ENCODE measurements at regions not wholly inside any gene's neighbourhood (a gene's known extent, or its start where the extent isn't known, plus 50 kb on each side); places are given as distances from the start of the nearest gene placed in this dataset.

DNA sequence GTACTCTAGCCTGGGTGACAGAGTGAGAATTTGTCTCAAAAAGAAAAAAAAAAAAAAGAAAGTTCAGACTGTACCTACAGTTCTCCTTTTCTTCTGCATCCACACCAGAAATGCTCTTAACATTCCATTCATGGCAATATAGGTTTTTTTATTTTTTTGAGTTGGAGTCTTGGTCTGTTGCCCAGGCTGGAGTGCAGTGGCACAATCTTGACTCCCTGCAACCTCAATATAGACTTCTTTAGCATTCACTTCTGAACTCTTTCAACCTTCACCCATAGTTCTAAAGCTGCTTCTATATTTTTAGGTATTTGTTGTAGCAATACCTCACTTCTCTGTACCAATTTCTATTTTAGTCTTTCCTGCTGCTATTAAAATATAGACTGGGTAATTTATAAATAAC lies 1095.7 kb downstream of the FLRT2 start:
- Histone ChIP-seq H3K4me3 (replicated peaks; ENCODE audit: low read depth, low read length) (no peak overlapping the region), H3K27me3 (replicated peaks; ENCODE audit: control insufficient read depth, insufficient read depth, low read length) (no peaks in the 10 kb centered on the region), H3K36me3 (ENCODE audit: control insufficient read depth, insufficient read depth, low read length) (no peaks in the 10 kb centered on the region)
- TF ChIP-seq, protein P1, sequence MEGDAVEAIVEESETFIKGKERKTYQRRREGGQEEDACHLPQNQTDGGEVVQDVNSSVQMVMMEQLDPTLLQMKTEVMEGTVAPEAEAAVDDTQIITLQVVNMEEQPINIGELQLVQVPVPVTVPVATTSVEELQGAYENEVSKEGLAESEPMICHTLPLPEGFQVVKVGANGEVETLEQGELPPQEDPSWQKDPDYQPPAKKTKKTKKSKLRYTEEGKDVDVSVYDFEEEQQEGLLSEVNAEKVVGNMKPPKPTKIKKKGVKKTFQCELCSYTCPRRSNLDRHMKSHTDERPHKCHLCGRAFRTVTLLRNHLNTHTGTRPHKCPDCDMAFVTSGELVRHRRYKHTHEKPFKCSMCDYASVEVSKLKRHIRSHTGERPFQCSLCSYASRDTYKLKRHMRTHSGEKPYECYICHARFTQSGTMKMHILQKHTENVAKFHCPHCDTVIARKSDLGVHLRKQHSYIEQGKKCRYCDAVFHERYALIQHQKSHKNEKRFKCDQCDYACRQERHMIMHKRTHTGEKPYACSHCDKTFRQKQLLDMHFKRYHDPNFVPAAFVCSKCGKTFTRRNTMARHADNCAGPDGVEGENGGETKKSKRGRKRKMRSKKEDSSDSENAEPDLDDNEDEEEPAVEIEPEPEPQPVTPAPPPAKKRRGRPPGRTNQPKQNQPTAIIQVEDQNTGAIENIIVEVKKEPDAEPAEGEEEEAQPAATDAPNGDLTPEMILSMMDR (IDR thresholded peaks at IDR 0.05; ENCODE audit: insufficient read depth, low read length, poor library complexity, severe bottlenecking), result no peak
- no peak for DNase-seq (ENCODE audit: extremely low read depth, insufficient read length)

DNA sequence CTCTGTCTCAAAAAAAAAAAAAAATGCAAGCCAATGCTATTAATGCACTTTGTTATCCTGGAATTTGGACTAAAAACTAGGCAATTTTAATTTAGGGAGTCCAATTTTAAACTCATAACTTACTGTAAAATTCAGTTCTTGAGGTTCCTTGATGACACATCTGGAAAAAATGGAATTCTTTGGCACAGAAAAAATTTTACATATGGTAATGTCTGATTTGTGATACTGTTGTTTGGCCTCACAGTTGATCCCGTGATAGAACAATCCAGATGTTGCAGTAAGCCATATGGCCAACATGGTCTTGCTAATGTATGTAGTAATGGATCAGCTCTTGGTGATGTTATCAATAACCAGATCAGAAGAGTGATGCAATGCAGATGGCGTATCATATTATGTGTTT lies 1089.8 kb downstream of the FLRT2 start:
- no peak for DNase-seq (ENCODE audit: extremely low read depth, insufficient read length)
- TF ChIP-seq, protein P1 (IDR thresholded peaks at IDR 0.05; ENCODE audit: insufficient read depth, low read length, poor library complexity, severe bottlenecking), result no peak
- H3K27me3 ChIP-seq (replicated peaks; ENCODE audit: control insufficient read depth, insufficient read depth, low read length), result no peaks in the 10 kb centered on the region
- H3K36me3 ChIP-seq (ENCODE audit: control insufficient read depth, insufficient read depth, low read length), result no peaks in the 10 kb centered on the region
- no peak overlapping the region for H3K4me3 ChIP-seq (replicated peaks; ENCODE audit: low read depth, low read length)

DNA sequence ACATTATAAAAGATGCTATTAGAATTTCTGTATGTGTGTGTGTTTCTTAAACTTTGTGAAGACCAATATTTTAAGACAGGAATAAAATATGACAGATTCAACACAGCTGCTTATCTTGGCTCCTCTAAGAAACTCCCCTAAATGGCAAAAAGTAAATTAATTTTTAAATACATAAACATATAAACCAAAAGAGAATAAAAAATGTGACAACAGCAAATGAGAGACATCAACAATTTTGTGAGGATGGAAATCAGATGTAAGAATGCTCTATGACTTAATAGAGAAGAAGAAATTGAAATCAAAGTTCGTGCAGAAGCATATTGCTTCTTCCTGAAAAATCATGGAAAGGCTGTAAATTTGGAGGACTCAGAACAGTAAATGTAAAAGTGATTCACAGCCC lies 1083.8 kb downstream of the FLRT2 start:
- no peak for DNase-seq (ENCODE audit: extremely low read depth, insufficient read length)
- Histone ChIP-seq H3K27me3 (replicated peaks; ENCODE audit: control insufficient read depth, insufficient read depth, low read length) (no peaks in the 10 kb centered on the region), H3K36me3 (ENCODE audit: control insufficient read depth, insufficient read depth, low read length) (no peaks in the 10 kb centered on the region), H3K4me3 (replicated peaks; ENCODE audit: low read depth, low read length) (no peak overlapping the region)
- TF ChIP-seq, protein P1 (IDR thresholded peaks at IDR 0.05; ENCODE audit: insufficient read depth, low read length, poor library complexity, severe bottlenecking), result no peak

DNA sequence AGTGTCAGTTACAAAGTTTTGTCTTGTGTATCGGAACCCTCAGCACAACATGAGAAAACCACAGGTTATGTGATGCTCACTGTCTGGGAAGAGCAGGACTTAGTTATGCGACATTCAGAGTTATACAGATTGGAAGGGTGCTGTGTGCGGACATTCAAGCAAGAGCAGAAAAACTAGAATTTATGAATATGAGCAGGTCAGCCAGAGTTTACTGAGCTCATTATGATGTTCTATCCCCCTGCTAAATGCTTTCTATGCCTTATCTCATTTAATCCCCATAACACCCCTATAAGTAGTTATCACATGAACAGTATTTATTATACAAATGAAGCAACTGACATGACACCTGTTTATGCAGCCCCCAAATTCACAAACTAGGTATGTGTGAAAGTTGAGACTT lies 1083.2 kb downstream of the FLRT2 start:
- TF ChIP-seq, protein P1 (IDR thresholded peaks at IDR 0.05; ENCODE audit: insufficient read depth, low read length, poor library complexity, severe bottlenecking), result no peak
- H3K27me3 ChIP-seq (replicated peaks; ENCODE audit: control insufficient read depth, insufficient read depth, low read length), result no peaks in the 10 kb centered on the region
- H3K4me3 ChIP-seq (replicated peaks; ENCODE audit: low read depth, low read length), result no peak overlapping the region
- DNase-seq (ENCODE audit: extremely low read depth, insufficient read length), result no peak
- H3K36me3 ChIP-seq (ENCODE audit: control insufficient read depth, insufficient read depth, low read length), result no peaks in the 10 kb centered on the region

DNA sequence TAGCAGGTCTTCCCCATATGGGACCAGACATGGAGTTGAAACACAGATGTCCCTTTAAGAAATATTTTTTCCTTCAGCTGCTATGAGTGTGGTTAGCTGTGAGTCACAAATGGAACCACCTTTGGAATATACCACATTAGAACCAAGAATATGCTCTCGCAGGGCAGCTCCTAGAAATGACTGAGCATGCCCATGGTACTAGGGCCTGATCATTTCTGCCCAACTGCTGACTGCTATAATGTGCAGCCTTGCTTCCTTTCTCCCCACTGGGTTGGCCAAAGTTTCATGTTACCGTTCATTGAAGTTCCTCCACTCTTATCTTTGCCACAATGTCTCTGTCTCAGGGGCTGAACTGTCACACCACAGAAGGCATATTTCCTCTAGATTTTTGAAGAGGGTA lies 1074.6 kb downstream of the FLRT2 start:
- no peaks in the 10 kb centered on the region for H3K36me3 ChIP-seq (ENCODE audit: control insufficient read depth, insufficient read depth, low read length)
- TF ChIP-seq, protein P1 (IDR thresholded peaks at IDR 0.05; ENCODE audit: insufficient read depth, low read length, poor library complexity, severe bottlenecking), result no peak
- no peak for DNase-seq (ENCODE audit: extremely low read depth, insufficient read length)
- H3K4me3 ChIP-seq (replicated peaks; ENCODE audit: low read depth, low read length), result no peak overlapping the region
- H3K27me3 ChIP-seq (replicated peaks; ENCODE audit: control insufficient read depth, insufficient read depth, low read length), result no peaks in the 10 kb centered on the region

DNA sequence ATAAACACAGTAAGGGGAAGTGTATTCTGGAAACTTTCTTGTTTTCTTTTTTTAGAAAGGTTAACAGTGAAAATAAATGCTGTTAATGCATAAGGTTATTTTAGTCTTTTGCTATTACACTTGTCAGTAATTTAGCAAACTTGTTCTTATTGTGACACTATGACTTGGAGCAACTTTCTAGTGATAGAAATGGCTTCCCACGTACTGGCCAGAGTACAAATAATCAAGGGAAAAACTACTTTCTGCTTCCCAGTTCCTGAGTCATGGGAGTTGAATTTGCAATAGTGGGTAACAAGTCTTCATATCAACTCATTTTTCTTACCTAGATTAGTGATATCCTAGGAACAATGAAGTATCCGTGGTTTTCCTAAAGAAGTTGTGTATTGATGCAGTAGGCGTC lies 1072.3 kb downstream of the FLRT2 start:
- TF ChIP-seq, protein P1 (IDR thresholded peaks at IDR 0.05; ENCODE audit: insufficient read depth, low read length, poor library complexity, severe bottlenecking), result no peak
- Histone ChIP-seq H3K4me3 (replicated peaks; ENCODE audit: low read depth, low read length) (no peak overlapping the region), H3K36me3 (ENCODE audit: control insufficient read depth, insufficient read depth, low read length) (no peaks in the 10 kb centered on the region), H3K27me3 (replicated peaks; ENCODE audit: control insufficient read depth, insufficient read depth, low read length) (no peaks in the 10 kb centered on the region)
- DNase-seq (ENCODE audit: extremely low read depth, insufficient read length), result no peak
